ENCODE measurements at regions not wholly inside any gene's neighbourhood (a gene's known extent, or its start where the extent isn't known, plus 50 kb on each side); places are given as distances from the start of the nearest gene placed in this dataset.

GRCh38 chr13:108572782-108573211, 56.6 kb upstream of the MYO16 start:
- no peaks in the 10 kb centered on the region for H3K79me2 ChIP-seq (ENCODE audit: control insufficient read depth, insufficient read depth, low read length)
- no peaks in the 10 kb centered on the region for H3K9me1 ChIP-seq (replicated peaks; ENCODE audit: control insufficient read depth, extremely low read depth, insufficient read depth, low read length)
- BruUV-seq (replicated peaks), result no TSS peak
- no peak for DNase-seq (ENCODE audit: low read depth, low spot score)
- H2AFZ ChIP-seq (ENCODE audit: low read depth, low read length), result no peak overlapping the region
- dilution Hi-C loops (cut with MboI; ENCODE audit: extremely low pct_ligation_motif_present, low sequenced_read_pairs), result no loop called here
- ChIA-PET POLR2A (no interaction called here), CTCF (no interaction called here)
- no peaks in the 10 kb centered on the region for H4K20me1 ChIP-seq (replicated peaks; ENCODE audit: control insufficient read depth, extremely low read depth, insufficient read depth, low read length)
- H3K4me1 ChIP-seq (ENCODE audit: control insufficient read depth, extremely low read depth, insufficient read depth, low read length), result no peaks in the 10 kb centered on the region
- no peaks in the 10 kb centered on the region for H3K36me3 ChIP-seq (ENCODE audit: control insufficient read depth in 2 of 2, extremely low read depth in 1 of 2, insufficient read depth in 2 of 2, low read length in 2 of 2)
- H3K27ac ChIP-seq (ENCODE audit: insufficient read depth, low read depth, low read length), result no peak overlapping the region
- H3K4me2 ChIP-seq (ENCODE audit: insufficient read depth, low read length), result no peak overlapping the region
- H3K9me3 ChIP-seq (replicated peaks; ENCODE audit: control insufficient read depth, insufficient read depth, low read length), result peaks cover 6% of the 10 kb centered on the region
- intact Hi-C loops (cut with micrococcal nuclease), result no loop called here
- no peak for FAIRE-seq
- H3K27me3 ChIP-seq (ENCODE audit: control insufficient read depth in 2 of 2, insufficient read depth in 2 of 2, low read length in 2 of 2), result no peaks in the 10 kb centered on the region
- H3K9ac ChIP-seq (replicated peaks; ENCODE audit: extremely low read depth, insufficient read depth, low read length), result no peak overlapping the region
- no peak for TF ChIP-seq JUN (IDR thresholded peaks at IDR 0.05; ENCODE audit: borderline replicate concordance, insufficient read depth, insufficient read length, low read depth)
- TF ChIP-seq, protein P1, sequence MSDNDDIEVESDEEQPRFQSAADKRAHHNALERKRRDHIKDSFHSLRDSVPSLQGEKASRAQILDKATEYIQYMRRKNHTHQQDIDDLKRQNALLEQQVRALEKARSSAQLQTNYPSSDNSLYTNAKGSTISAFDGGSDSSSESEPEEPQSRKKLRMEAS (IDR thresholded peaks at IDR 0.05; ENCODE audit: insufficient read depth, insufficient read length), result no peak
- no peak for TF ChIP-seq EZH2 (IDR thresholded peaks at IDR 0.05; ENCODE audit: borderline replicate concordance, low read depth, low read length, severe bottlenecking)
- no peak for TF ChIP-seq FOS (IDR thresholded peaks at IDR 0.05; ENCODE audit: borderline replicate concordance, insufficient read depth, low read length)
- no peak for TF ChIP-seq POLR2AphosphoS5 (IDR thresholded peaks at IDR 0.05; ENCODE audit: insufficient read depth, low read depth, low read length)
- no peak for TF ChIP-seq POLR2A (IDR thresholded peaks at IDR 0.05; ENCODE audit: low read depth, low read length)
- TF ChIP-seq MYC (IDR thresholded peaks at IDR 0.05; ENCODE audit: low read depth, low read length), result no peak
- TF ChIP-seq GATA2 (IDR thresholded peaks at IDR 0.05; ENCODE audit: insufficient read depth, insufficient read length, low read depth, low read length), result no peak
- TF ChIP-seq, protein P2, sequence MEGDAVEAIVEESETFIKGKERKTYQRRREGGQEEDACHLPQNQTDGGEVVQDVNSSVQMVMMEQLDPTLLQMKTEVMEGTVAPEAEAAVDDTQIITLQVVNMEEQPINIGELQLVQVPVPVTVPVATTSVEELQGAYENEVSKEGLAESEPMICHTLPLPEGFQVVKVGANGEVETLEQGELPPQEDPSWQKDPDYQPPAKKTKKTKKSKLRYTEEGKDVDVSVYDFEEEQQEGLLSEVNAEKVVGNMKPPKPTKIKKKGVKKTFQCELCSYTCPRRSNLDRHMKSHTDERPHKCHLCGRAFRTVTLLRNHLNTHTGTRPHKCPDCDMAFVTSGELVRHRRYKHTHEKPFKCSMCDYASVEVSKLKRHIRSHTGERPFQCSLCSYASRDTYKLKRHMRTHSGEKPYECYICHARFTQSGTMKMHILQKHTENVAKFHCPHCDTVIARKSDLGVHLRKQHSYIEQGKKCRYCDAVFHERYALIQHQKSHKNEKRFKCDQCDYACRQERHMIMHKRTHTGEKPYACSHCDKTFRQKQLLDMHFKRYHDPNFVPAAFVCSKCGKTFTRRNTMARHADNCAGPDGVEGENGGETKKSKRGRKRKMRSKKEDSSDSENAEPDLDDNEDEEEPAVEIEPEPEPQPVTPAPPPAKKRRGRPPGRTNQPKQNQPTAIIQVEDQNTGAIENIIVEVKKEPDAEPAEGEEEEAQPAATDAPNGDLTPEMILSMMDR (IDR thresholded peaks at IDR 0.05; ENCODE audit: extremely low read depth in 1 of 2, insufficient read depth in 1 of 2, low read depth in 1 of 2, low read length in 2 of 2), result no peak
- H3K4me3 ChIP-seq (replicated peaks in 1 of 3; ENCODE audit: insufficient read depth in 1 of 3, low read depth in 1 of 3, low read length in 3 of 3), result no peak overlapping the region
